Endothelial cell of umbilical vein (primary cell): ENCODE measurements at regions not wholly inside any gene's neighbourhood (a gene's known extent, or its start where the extent isn't known, plus 50 kb on each side); places are given as distances from the start of the nearest gene placed in this dataset.

Source experiments
- POLR2A ChIP-seq: IDR thresholded peaks from 2 replicates; pipeline ENCODE4 v1.6.1; 2012; ENCODE audit warnings: low read depth, mild to moderate bottlenecking, control low read depth, low read length
- TF ChIP-seq, protein P1 (sequence below), 2 donors: IDR thresholded peaks; 1 replicate in 1 of 2; 2 replicates in 1 of 2; pipeline ENCODE4 v1.5.1; 2011; ENCODE audit warnings: low read length in 2 of 2, mild to moderate bottlenecking in 2 of 2, moderate library complexity in 2 of 2, control low read depth in 1 of 2, inconsistent platforms in 1 of 2, low read depth in 1 of 2; ENCODE audit not compliant: insufficient read depth in 1 of 2; ENCODE audit errors: extremely low read depth in 1 of 2

DNA sequence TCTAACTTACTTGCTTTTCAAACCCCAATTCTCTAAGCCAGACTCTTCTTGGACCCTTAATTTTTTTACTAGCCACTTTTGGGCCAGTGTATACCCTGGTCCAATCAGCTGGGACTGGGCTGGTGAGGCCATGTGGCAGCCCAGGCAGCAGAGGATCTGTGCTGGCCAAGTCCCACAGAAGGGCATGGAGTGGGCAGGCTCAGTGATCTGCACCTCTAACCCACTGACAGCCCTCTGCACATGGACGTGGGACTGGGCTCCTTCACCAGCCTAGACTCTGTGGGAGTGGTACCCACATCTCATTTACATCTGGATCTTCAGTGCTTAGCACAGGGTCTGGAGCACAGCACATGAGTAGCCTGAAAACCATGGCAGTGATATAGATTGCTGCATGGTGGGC is 56.1 kb upstream of the PRR23C start:
- TF ChIP-seq, protein P1, sequence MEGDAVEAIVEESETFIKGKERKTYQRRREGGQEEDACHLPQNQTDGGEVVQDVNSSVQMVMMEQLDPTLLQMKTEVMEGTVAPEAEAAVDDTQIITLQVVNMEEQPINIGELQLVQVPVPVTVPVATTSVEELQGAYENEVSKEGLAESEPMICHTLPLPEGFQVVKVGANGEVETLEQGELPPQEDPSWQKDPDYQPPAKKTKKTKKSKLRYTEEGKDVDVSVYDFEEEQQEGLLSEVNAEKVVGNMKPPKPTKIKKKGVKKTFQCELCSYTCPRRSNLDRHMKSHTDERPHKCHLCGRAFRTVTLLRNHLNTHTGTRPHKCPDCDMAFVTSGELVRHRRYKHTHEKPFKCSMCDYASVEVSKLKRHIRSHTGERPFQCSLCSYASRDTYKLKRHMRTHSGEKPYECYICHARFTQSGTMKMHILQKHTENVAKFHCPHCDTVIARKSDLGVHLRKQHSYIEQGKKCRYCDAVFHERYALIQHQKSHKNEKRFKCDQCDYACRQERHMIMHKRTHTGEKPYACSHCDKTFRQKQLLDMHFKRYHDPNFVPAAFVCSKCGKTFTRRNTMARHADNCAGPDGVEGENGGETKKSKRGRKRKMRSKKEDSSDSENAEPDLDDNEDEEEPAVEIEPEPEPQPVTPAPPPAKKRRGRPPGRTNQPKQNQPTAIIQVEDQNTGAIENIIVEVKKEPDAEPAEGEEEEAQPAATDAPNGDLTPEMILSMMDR (IDR thresholded peaks at IDR 0.05; ENCODE audit: extremely low read depth in 1 of 2, insufficient read depth in 1 of 2, low read depth in 1 of 2, low read length in 2 of 2) = no peak
- TF ChIP-seq POLR2A = no peak
